ENCODE measurements at regions not wholly inside any gene's neighbourhood (a gene's known extent, or its start where the extent isn't known, plus 50 kb on each side); places are given as distances from the start of the nearest gene placed in this dataset.

DNA sequence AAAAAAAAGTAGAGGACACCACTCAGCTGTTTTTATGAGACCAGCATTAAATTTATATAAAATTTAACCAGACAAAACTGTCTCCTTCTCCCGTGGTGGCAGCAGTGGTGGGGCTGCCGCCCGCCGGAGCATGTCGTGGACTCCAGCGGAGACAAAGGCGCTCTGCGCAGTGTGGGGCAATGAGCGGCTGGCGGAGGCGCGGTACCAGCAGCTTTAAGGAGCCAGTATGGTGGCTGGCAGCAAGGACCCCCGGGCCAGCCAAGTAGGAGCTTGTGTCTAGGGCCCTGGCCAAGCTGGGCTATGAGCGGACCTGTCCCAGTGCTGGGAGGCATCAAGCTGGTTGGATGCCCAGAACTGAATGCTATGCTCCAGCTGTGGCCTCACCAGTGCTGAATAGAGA lies 2102.9 kb downstream of the NCAM2 start:
- no peak overlapping the region for H3K4me3 ChIP-seq (ENCODE audit: low read depth in 2 of 2, low read length in 2 of 2)
- CTCF ChIA-PET, result no interaction called here
- intact Hi-C loops (cut with micrococcal nuclease; ENCODE audit: unreplicated experiment) (no loop called here), in situ Hi-C loops (cut with HindIII; ENCODE audit: low pct_unique_long_range_greater_than_20kb, low sequenced_read_pairs) (no loop called here)
- DNase-seq (ENCODE audit: low read depth, low spot score) (no peak), ATAC-seq (no peak)
- H3K27me3 ChIP-seq (ENCODE audit: control insufficient read depth, insufficient read depth, low read length), result no peaks in the 10 kb centered on the region
- H3K27ac ChIP-seq (ENCODE audit: low read length), result no peak overlapping the region
- no peaks in the 10 kb centered on the region for H3K36me3 ChIP-seq (ENCODE audit: control insufficient read depth, insufficient read depth, low read length)
- no TSS peak for BruUV-seq (replicated peaks)
- POLR2A ChIA-PET, result no interaction called here
- TF ChIP-seq POLR2AphosphoS5 (IDR thresholded peaks at IDR 0.05; ENCODE audit: low read depth, low read length), result no peak
- TF ChIP-seq REST (IDR thresholded peaks at IDR 0.05; ENCODE audit: insufficient read depth in 1 of 2, low read depth in 2 of 2, low read length in 1 of 2), result no peak
- TF ChIP-seq, protein P1, sequence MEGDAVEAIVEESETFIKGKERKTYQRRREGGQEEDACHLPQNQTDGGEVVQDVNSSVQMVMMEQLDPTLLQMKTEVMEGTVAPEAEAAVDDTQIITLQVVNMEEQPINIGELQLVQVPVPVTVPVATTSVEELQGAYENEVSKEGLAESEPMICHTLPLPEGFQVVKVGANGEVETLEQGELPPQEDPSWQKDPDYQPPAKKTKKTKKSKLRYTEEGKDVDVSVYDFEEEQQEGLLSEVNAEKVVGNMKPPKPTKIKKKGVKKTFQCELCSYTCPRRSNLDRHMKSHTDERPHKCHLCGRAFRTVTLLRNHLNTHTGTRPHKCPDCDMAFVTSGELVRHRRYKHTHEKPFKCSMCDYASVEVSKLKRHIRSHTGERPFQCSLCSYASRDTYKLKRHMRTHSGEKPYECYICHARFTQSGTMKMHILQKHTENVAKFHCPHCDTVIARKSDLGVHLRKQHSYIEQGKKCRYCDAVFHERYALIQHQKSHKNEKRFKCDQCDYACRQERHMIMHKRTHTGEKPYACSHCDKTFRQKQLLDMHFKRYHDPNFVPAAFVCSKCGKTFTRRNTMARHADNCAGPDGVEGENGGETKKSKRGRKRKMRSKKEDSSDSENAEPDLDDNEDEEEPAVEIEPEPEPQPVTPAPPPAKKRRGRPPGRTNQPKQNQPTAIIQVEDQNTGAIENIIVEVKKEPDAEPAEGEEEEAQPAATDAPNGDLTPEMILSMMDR (IDR thresholded peaks at IDR 0.05), result no peak
- H3K4me1 ChIP-seq (ENCODE audit: control insufficient read depth, insufficient read depth, low read length), result no peaks in the 10 kb centered on the region
- H3K9me3 ChIP-seq (ENCODE audit: control insufficient read depth, insufficient read depth, low read depth, low read length), result no peaks in the 10 kb centered on the region

- BruUV-seq (replicated peaks), result no TSS peak
- no peaks in the 10 kb centered on the region for H3K36me3 ChIP-seq (ENCODE audit: control insufficient read depth, insufficient read depth, low read length)
- H3K4me3 ChIP-seq (ENCODE audit: low read depth in 2 of 2, low read length in 2 of 2), result no peak overlapping the region
- in situ Hi-C loops (cut with HindIII; ENCODE audit: low pct_unique_long_range_greater_than_20kb, low sequenced_read_pairs), result no loop called here
- H3K4me1 ChIP-seq (ENCODE audit: control insufficient read depth, insufficient read depth, low read length), result no peaks in the 10 kb centered on the region
- intact Hi-C loops (cut with micrococcal nuclease; ENCODE audit: unreplicated experiment), result no loop called here
- H3K9me3 ChIP-seq (ENCODE audit: control insufficient read depth, insufficient read depth, low read depth, low read length), result no peaks in the 10 kb centered on the region
- H3K27ac ChIP-seq (ENCODE audit: low read length), result no peak overlapping the region
- ATAC-seq (no peak), DNase-seq (ENCODE audit: low read depth, low spot score) (no peak)
- CTCF ChIA-PET, result no interaction called here
- POLR2A ChIA-PET, result no interaction called here
- TF ChIP-seq, protein P1 (IDR thresholded peaks at IDR 0.05), result no peak
- TF ChIP-seq TCF7L2 (IDR thresholded peaks at IDR 0.05; ENCODE audit: low read depth, low read length) (no peak), SIN3A (IDR thresholded peaks at IDR 0.05; ENCODE audit: borderline replicate concordance, insufficient read depth, low read depth, low read length) (no peak), REST (IDR thresholded peaks at IDR 0.05; ENCODE audit: insufficient read depth in 1 of 2, low read depth in 2 of 2, low read length in 1 of 2) (no peak), POLR2AphosphoS5 (IDR thresholded peaks at IDR 0.05; ENCODE audit: low read depth, low read length) (no peak)
- H3K27me3 ChIP-seq (ENCODE audit: control insufficient read depth, insufficient read depth, low read length), result no peaks in the 10 kb centered on the region
Measured at GRCh38 chr21:23108533-23108932, 2110.3 kb downstream of the NCAM2 start.

Measured in Panc1 (cell line).